ENCODE measurements at regions not wholly inside any gene's neighbourhood (a gene's known extent, or its start where the extent isn't known, plus 50 kb on each side); places are given as distances from the start of the nearest gene placed in this dataset.

DNA sequence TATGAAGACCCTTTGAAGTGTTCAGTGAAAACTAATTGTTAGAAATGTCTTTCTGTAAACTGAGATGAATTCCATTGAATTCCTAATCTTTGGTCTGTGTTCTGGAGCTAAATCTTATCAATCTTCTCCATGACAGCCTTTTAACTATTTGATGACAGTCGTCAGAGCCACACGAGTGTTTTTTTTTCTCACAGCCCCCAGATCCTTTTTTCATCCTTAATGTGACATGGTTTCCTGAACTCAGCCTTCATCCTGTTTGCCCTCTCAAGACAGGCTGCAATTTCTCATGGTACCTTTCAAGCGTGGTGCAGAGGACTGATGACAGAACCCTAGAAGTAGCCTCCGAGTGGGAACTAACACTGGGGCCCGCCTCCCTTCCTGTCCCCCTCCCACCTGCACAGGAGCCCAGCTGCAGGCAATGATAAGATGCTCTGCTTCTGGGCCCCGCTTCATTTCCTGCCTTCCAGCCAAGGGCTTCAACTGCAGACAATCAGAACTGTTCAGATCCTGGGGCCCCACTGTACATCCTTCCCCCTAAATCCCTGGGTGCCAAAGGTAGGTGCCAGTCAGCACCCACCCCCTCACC, 114.6 kb upstream of the VAV3 start:
- TF ChIP-seq, protein P1, sequence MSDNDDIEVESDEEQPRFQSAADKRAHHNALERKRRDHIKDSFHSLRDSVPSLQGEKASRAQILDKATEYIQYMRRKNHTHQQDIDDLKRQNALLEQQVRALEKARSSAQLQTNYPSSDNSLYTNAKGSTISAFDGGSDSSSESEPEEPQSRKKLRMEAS (IDR thresholded peaks at IDR 0.05): no peak
- no peak for TF ChIP-seq EGR1 (IDR thresholded peaks at IDR 0.05)
- no peak for TF ChIP-seq TEAD4 (IDR thresholded peaks at IDR 0.05)
- no peak for TF ChIP-seq FOXM1 (IDR thresholded peaks at IDR 0.05; ENCODE audit: borderline replicate concordance, low read depth)
- TF ChIP-seq ZBTB7A (IDR thresholded peaks at IDR 0.05; ENCODE audit: low read depth): no peak
- no peak for TF ChIP-seq YY1 (IDR thresholded peaks at IDR 0.05; ENCODE audit: low read depth)
- no peak for TF ChIP-seq TAF1 (IDR thresholded peaks at IDR 0.05; ENCODE audit: low read depth)
- no peak for TF ChIP-seq CEBPB (IDR thresholded peaks at IDR 0.05)
- no peak for TF ChIP-seq NFIC (IDR thresholded peaks at IDR 0.05)
- no peak for TF ChIP-seq CREB1 (IDR thresholded peaks at IDR 0.05; ENCODE audit: low read depth)

DNA sequence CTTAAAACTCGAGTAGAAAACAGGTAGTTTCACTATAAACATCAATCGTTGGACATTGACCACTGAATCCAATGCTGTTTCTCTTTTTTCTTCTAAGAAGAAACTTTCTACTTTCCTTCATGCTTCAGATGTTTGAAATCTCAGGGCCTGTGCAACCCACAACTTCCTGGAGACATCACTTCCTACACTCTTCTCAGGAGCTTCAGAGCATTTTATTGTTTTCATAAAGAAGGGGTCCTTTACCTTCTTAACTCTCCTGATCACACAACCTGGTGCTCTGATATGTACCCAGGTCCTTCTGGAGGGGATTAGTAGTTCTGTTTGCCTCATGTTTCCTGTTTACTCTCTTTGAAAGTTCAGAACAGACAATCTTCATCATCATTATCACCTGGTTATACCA, 113.0 kb upstream of the VAV3 start:
- no peak for TF ChIP-seq CREB1 (IDR thresholded peaks at IDR 0.05; ENCODE audit: low read depth)
- TF ChIP-seq YY1 (IDR thresholded peaks at IDR 0.05; ENCODE audit: low read depth): no peak
- TF ChIP-seq, protein P2, sequence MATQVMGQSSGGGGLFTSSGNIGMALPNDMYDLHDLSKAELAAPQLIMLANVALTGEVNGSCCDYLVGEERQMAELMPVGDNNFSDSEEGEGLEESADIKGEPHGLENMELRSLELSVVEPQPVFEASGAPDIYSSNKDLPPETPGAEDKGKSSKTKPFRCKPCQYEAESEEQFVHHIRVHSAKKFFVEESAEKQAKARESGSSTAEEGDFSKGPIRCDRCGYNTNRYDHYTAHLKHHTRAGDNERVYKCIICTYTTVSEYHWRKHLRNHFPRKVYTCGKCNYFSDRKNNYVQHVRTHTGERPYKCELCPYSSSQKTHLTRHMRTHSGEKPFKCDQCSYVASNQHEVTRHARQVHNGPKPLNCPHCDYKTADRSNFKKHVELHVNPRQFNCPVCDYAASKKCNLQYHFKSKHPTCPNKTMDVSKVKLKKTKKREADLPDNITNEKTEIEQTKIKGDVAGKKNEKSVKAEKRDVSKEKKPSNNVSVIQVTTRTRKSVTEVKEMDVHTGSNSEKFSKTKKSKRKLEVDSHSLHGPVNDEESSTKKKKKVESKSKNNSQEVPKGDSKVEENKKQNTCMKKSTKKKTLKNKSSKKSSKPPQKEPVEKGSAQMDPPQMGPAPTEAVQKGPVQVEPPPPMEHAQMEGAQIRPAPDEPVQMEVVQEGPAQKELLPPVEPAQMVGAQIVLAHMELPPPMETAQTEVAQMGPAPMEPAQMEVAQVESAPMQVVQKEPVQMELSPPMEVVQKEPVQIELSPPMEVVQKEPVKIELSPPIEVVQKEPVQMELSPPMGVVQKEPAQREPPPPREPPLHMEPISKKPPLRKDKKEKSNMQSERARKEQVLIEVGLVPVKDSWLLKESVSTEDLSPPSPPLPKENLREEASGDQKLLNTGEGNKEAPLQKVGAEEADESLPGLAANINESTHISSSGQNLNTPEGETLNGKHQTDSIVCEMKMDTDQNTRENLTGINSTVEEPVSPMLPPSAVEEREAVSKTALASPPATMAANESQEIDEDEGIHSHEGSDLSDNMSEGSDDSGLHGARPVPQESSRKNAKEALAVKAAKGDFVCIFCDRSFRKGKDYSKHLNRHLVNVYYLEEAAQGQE (IDR thresholded peaks at IDR 0.05; ENCODE audit: low read depth): no peak
- TF ChIP-seq NFIC (IDR thresholded peaks at IDR 0.05): no peak
- no peak for TF ChIP-seq CEBPB (IDR thresholded peaks at IDR 0.05)

DNA sequence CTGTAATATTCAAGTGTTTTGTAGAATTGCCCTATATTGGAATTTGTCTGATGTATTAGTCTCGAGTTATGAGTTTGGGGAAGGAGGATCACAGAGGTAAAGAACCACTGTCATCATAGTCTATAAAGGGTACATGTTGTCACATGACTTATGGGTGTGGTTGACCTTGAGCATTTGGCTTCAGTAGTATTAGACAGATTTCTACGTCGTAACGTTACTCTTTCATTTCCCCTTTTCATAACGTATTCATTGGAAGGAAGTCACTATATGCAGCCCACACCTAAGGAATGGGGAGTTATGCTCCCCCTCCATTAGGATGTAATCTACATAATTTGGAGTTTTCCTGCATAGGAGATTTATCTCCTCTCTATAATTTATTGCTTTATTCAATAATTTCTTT, 110.1 kb upstream of the VAV3 start:
- no peak for TF ChIP-seq CREB1 (IDR thresholded peaks at IDR 0.05; ENCODE audit: low read depth)
- TF ChIP-seq YY1 (IDR thresholded peaks at IDR 0.05; ENCODE audit: low read depth): no peak
- TF ChIP-seq FOXM1 (IDR thresholded peaks at IDR 0.05; ENCODE audit: borderline replicate concordance, low read depth): no peak
- TF ChIP-seq TCF12 (IDR thresholded peaks at IDR 0.05; ENCODE audit: low read depth): no peak
- TF ChIP-seq NFIC (IDR thresholded peaks at IDR 0.05): no peak
- TF ChIP-seq EP300 (IDR thresholded peaks at IDR 0.05; ENCODE audit: borderline replicate concordance): no peak
- TF ChIP-seq CEBPB (IDR thresholded peaks at IDR 0.05): no peak
- TF ChIP-seq ZBTB7A (IDR thresholded peaks at IDR 0.05; ENCODE audit: low read depth): no peak
- TF ChIP-seq, protein P3, sequence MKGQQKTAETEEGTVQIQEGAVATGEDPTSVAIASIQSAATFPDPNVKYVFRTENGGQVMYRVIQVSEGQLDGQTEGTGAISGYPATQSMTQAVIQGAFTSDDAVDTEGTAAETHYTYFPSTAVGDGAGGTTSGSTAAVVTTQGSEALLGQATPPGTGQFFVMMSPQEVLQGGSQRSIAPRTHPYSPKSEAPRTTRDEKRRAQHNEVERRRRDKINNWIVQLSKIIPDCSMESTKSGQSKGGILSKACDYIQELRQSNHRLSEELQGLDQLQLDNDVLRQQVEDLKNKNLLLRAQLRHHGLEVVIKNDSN (IDR thresholded peaks at IDR 0.05): no peak
- no peak for TF ChIP-seq TEAD4 (IDR thresholded peaks at IDR 0.05)
- no peak for TF ChIP-seq TAF1 (IDR thresholded peaks at IDR 0.05; ENCODE audit: low read depth)
- no peak for TF ChIP-seq EGR1 (IDR thresholded peaks at IDR 0.05)
- TF ChIP-seq RAD21 (IDR thresholded peaks at IDR 0.05; ENCODE audit: low read depth): no peak
- TF ChIP-seq, protein P2 (IDR thresholded peaks at IDR 0.05; ENCODE audit: low read depth): no peak
- TF ChIP-seq, protein P1 (IDR thresholded peaks at IDR 0.05): no peak

DNA sequence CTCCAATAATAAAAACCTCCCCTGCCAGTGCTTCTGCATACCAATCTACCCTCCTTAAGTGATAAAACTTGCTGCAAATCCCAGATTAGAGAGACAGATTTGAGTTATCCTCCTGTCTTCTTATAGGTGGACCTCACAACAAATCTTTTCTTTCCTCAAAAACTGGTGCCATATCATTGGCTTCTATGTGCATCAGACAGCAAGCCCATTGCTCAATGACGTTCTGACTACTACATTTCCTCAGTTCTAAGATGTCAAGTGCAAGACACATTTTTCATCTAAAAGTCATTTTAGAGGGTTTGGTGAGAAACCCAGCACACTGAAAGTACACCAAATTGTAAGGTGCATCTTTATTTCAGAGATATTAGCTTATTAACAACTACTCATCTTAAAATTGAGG, 107.8 kb upstream of the VAV3 start:
- no peak for TF ChIP-seq TEAD4 (IDR thresholded peaks at IDR 0.05)
- no peak for TF ChIP-seq TAF1 (IDR thresholded peaks at IDR 0.05; ENCODE audit: low read depth)
- TF ChIP-seq, protein P2 (IDR thresholded peaks at IDR 0.05; ENCODE audit: low read depth): no peak

DNA sequence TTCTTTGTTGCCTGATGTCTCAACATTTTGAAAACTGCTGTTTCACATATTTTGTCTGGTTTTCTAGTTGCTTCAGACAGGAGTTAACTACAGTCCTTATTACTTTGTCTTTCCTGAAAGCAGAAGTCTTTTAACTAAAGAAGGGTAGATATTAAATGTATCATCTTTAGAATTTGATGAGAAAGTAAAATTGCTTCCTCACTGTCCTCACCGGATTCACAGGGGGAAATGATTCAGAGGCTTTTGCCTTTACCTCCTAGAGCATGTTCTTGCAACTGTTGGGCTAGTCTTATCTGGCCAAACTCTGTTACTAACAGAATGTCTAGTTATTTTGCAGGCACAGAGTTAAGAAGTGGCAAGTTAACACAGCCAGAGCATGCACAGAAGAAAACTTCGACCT, 107.2 kb upstream of the VAV3 start:
- TF ChIP-seq EGR1 (IDR thresholded peaks at IDR 0.05) (no peak), RAD21 (IDR thresholded peaks at IDR 0.05; ENCODE audit: low read depth) (no peak), CEBPB (IDR thresholded peaks at IDR 0.05) (no peak), TAF1 (IDR thresholded peaks at IDR 0.05; ENCODE audit: low read depth) (no peak), EP300 (IDR thresholded peaks at IDR 0.05; ENCODE audit: borderline replicate concordance) (no peak), FOXM1 (IDR thresholded peaks at IDR 0.05; ENCODE audit: borderline replicate concordance, low read depth) (no peak), NFIC (IDR thresholded peaks at IDR 0.05) (no peak), TCF12 (IDR thresholded peaks at IDR 0.05; ENCODE audit: low read depth) (no peak), YY1 (IDR thresholded peaks at IDR 0.05; ENCODE audit: low read depth) (no peak), CREB1 (IDR thresholded peaks at IDR 0.05; ENCODE audit: low read depth) (no peak), TEAD4 (IDR thresholded peaks at IDR 0.05) (no peak), ZBTB7A (IDR thresholded peaks at IDR 0.05; ENCODE audit: low read depth) (no peak)
- TF ChIP-seq, protein P2 (IDR thresholded peaks at IDR 0.05; ENCODE audit: low read depth): no peak
- TF ChIP-seq, protein P1 (IDR thresholded peaks at IDR 0.05): no peak
- TF ChIP-seq, protein P3 (IDR thresholded peaks at IDR 0.05): no peak

Measured in Ishikawa (cell line).